HepG2 (cell line): ENCODE measurements at regions not wholly inside any gene's neighbourhood (a gene's known extent, or its start where the extent isn't known, plus 50 kb on each side); places are given as distances from the start of the nearest gene placed in this dataset.
A peak's percentile ranks its signal among the peaks of the same experiment; 100 is the strongest.

Experiments used
- ADNP ChIP-seq: sonication (generic); formaldehyde crosslinking; IDR thresholded peaks from 2 replicates; pipeline ENCODE4 v1.4.0; 2020; ENCODE audit warnings: missing genetic modification reagents
- ARID5B ChIP-seq: IDR thresholded peaks from 2 replicates; pipeline ENCODE4 v1.4.0; 2020; ENCODE audit warnings: mild to moderate bottlenecking, missing genetic modification reagents
- CHD2 ChIP-seq: IDR thresholded peaks from 2 replicates; pipeline ENCODE4 v1.6.1; 2011; ENCODE audit warnings: low read depth, low read length, improper control_type of control experiment
- ERF ChIP-seq: IDR thresholded peaks from 2 replicates; pipeline ENCODE4 v1.6.1; 2018; ENCODE audit warnings: missing biosample characterization, missing genetic modification reagents
- FOSL2 ChIP-seq: sonication (generic); formaldehyde crosslinking; IDR thresholded peaks from 2 replicates; pipeline ENCODE4 v1.4.0; 2020; ENCODE audit warnings: missing genetic modification reagents
- HCFC1 ChIP-seq: fragments of 150-350 bp; IDR thresholded peaks from 2 replicates; pipeline ENCODE4 v1.6.1; 2014; ENCODE audit warnings: low read depth, low read length
- HMGA1 ChIP-seq: sonication (generic); formaldehyde crosslinking; conservative IDR thresholded peaks from 2 replicates; pipeline ENCODE4 v1.4.0; 2020; ENCODE audit warnings: missing genetic modification reagents
- HOXD1 ChIP-seq: sonication (generic); formaldehyde crosslinking; IDR thresholded peaks from 2 replicates; pipeline ENCODE4 v1.5.0; 2020; ENCODE audit warnings: missing genetic modification reagents
- MAF1 ChIP-seq: sonication (generic); formaldehyde crosslinking; IDR thresholded peaks from 2 replicates; pipeline ENCODE4 v1.5.0; 2020; ENCODE audit warnings: missing genetic modification reagents, borderline replicate concordance
- SMC3 ChIP-seq: IDR thresholded peaks from 2 replicates; pipeline ENCODE4 v1.6.1; 2011; ENCODE audit warnings: low read length, improper control_type of control experiment
- SMYD3 ChIP-seq: sonication (generic); formaldehyde crosslinking; IDR thresholded peaks from 2 replicates; pipeline ENCODE4 v1.8.1; 2023; ENCODE audit warnings: mild to moderate bottlenecking, missing genetic modification reagents
- SOX13 ChIP-seq, 3 experiments: fragments of 450-650 bp in 1 of 3; sonication (generic) in 1 of 3; formaldehyde crosslinking in 1 of 3; IDR thresholded peaks in 2 of 3; conservative IDR thresholded peaks in 1 of 3; 2 replicates each; pipeline versions ENCODE4 v1.5.0 to v1.6.1; 2016 to 2020; ENCODE audit warnings: antibody characterized with exemption in 1 of 3, mild to moderate bottlenecking in 1 of 3, missing compliant biosample characterization in 1 of 3, missing genetic modification reagents in 1 of 3, moderate library complexity in 1 of 3
- ZFP36L1 ChIP-seq: sonication (generic); formaldehyde crosslinking; IDR thresholded peaks from 2 replicates; pipeline ENCODE4 v1.8.0; 2022; ENCODE audit warnings: mild to moderate bottlenecking, missing genetic modification reagents, moderate library complexity
- ZKSCAN8 ChIP-seq: IDR thresholded peaks from 2 replicates; pipeline ENCODE4 v1.6.1; 2016; ENCODE audit warnings: borderline replicate concordance, missing genetic modification reagents, missing compliant biosample characterization
- ZNF12 ChIP-seq: sonication (generic); formaldehyde crosslinking; IDR thresholded peaks from 2 replicates; pipeline ENCODE4 v1.5.0; 2020; ENCODE audit warnings: missing genetic modification reagents
- ZNF264 ChIP-seq: sonication (generic); formaldehyde crosslinking; IDR thresholded peaks from 2 replicates; pipeline ENCODE4 v1.4.0; 2020; ENCODE audit warnings: missing genetic modification reagents
- ZNF280D ChIP-seq: sonication (generic); formaldehyde crosslinking; IDR thresholded peaks from 2 replicates; pipeline ENCODE4 v1.5.1; 2020; ENCODE audit warnings: mild to moderate bottlenecking, missing genetic modification reagents
- ZNF343 ChIP-seq: sonication (generic); formaldehyde crosslinking; IDR thresholded peaks from 2 replicates; pipeline ENCODE4 v1.4.0; 2020; ENCODE audit warnings: mild to moderate bottlenecking, missing genetic modification reagents
- ZNF468 ChIP-seq: sonication (generic); formaldehyde crosslinking; IDR thresholded peaks from 2 replicates; pipeline ENCODE4 v1.8.0; 2022; ENCODE audit warnings: mild to moderate bottlenecking, moderate library complexity, missing genetic modification reagents

- TF ChIP-seq FOSL2 (CRISPR knock-in tag), result peak; percentile 81
- TF ChIP-seq ERF, result no peak
- TF ChIP-seq ZKSCAN8, result no peak
- no peak for TF ChIP-seq CHD2
- peak; percentile 93; the same call in 1 of the 2 replicates for TF ChIP-seq ZNF280D (CRISPR knock-in tag)
- 0 out of 2 replicates have a peak, but pooled peaks have one; percentile 38 for TF ChIP-seq ZNF12
- TF ChIP-seq ZFP36L1 (CRISPR knock-in tag), result no peak
- TF ChIP-seq ARID5B, result peak; percentile 92
- no peak for TF ChIP-seq ADNP
- TF ChIP-seq ZNF264 (CRISPR knock-in tag), result no peak
- TF ChIP-seq ZNF343 (CRISPR knock-in tag), result no peak
- TF ChIP-seq SMC3, result peak; percentile 15; the same call in 1 of the 2 replicates
- no peak for TF ChIP-seq HMGA1
- TF ChIP-seq HCFC1, result no peak
- no peak for TF ChIP-seq MAF1 (CRISPR knock-in tag)
- TF ChIP-seq SOX13 (IDR thresholded peaks at IDR 0.05), result peak; percentile 58; the same call in 1 of the 2 replicates
- TF ChIP-seq SOX13 (CRISPR knock-in tag; conservative IDR thresholded peaks at IDR 0.05 in 1 of 2, IDR thresholded peaks at IDR 0.05 in 1 of 2), result peak in 1 of 2 experiments; percentile 75; a peak in 2 of 4 replicates
- 0 out of 2 replicates have a peak, but pooled peaks have one; percentile 32 for TF ChIP-seq SMYD3 (CRISPR knock-in tag)
- no peak for TF ChIP-seq HOXD1 (CRISPR knock-in tag)
- TF ChIP-seq ZNF468, result no peak
Observed at GRCh38 chr2:106034325-106034724, 159.8 kb downstream of the UXS1 start (continued).
